EH (cell line): ENCODE measurements at regions not wholly inside any gene's neighbourhood (a gene's known extent, or its start where the extent isn't known, plus 50 kb on each side); places are given as distances from the start of the nearest gene placed in this dataset.
"Not testable (repeated sequence)": the region's sequence is repeated elsewhere in the genome, so short reads cannot be mapped to it uniquely, and the experiment has no call there.

Experiments used
- DNase-seq: peaks from one replicate; pipeline ENCODE4 v3.0.0-alpha.2; 2015; ENCODE audit warnings: low read depth

DNA sequence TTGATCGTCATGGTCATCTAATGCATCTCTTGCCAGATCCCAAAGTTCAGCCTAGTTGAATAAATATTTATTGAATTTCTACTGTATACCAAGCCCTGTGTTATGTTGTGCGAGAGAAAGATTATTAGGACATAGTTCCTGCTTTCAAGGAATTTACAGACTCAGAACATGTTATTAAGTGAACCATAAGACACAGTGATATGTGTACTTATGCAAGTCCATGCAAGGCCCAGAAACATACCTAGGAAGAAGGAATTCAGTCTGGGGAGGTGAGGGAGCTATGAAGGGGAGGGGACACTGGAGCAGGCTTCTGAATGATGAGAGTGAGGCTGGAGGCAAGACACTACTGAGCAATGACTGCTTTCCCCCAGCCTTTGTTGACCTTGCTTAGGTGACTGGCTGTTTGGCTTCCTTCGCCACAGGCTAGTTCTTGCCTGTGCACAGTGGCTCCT, 81.4 kb downstream of the ACAA2 start:
- no peak for DNase-seq

DNA sequence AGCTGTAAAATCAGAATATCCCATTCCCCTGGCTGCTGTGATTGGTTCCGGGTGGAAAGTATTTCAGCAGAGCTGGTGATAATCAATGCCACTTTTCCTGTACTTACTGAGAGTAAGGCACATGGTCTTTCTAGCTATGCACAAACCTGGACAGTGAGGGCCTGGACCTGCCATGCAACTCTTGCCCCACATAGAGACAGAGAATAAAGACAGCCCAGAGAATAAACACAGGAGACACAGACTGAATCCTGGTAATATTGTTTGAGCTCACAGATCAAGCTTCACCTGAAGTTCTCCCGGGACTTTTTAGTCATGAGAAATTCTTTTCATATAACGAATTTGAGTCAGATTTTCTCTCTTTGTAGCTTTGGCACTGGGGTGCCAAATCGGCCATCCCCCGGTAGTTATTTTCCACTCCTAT, 81.9 kb downstream of the ACAA2 start:
- DNase-seq: no peak

DNA sequence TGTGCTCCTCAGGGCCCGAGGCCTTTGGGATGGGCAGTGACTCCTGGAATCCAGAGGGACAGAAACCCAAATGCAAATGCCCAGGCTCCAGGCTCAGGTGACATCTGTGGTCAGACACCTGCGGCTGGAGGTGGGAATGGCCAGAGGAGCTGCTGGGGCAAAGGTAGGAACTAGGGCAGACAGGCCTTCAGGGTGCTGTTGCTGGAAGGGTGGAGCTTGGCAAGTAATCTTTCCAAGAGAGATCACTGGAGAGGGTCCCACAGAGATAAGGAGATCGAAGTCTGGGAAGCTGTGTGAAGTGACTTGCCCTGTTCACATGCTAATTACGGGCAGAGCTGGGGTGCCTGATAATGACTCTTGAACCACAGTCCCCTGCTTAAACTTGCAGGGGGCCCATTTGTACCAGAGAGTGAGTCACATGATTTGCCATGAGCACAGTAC, 82.4 kb downstream of the ACAA2 start:
- no peak for DNase-seq

DNA sequence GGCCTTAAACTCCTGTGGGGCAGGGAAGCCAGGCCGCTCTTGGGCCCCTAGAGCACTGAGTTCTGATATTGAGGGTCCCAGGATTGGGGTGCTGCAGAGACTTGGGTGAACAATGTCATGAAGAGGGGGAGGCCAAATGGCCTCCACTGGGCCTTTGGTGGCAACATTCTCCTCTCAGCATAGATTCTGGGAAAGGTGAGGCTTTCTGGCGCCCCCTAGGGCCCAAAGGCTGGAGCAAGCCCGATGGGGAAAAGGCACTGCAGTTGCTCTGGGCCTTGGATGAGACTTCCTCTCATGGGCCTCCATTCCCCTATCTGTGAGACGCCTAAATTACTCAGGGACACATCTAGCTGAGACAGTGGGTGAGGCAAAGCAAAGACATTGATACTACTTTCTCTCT, 84.8 kb downstream of the ACAA2 start:
- peak; percentile 43 for DNase-seq

DNA sequence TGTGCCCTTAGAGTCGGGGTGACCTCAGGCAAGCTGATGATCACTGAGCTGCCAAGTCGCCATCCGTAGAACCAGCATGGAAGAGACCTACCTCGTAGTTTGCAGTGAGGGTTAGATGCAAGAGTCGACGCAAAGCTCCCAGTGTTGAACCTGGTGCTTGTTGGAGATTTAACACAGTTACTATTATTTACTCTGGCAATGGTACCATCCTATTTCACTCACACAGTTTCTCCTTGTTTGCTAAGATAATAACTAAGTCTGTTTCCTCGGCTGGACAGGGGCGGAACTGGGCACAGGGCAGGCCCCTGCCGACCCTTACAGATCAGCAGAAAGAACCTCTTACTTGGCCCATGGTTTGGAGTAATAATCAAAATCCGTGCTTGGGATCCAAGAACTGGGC, 85.5 kb downstream of the ACAA2 start:
- DNase-seq: no peak

DNA sequence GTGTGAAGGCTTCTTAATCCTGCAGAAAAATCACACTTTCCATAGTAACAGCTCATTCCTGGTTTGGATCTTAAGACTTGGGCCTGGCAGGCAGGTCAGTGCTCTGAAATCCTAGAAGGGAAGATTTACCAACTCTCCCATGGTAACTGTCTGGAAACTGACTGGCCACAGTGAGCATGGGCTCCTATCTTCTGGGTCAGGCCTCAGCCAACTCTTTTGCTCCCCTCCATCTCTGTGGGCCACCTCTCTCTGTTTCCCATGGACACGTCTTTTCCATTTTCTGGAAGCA, 86.7 kb downstream of the ACAA2 start:
- DNase-seq: no peak

DNA sequence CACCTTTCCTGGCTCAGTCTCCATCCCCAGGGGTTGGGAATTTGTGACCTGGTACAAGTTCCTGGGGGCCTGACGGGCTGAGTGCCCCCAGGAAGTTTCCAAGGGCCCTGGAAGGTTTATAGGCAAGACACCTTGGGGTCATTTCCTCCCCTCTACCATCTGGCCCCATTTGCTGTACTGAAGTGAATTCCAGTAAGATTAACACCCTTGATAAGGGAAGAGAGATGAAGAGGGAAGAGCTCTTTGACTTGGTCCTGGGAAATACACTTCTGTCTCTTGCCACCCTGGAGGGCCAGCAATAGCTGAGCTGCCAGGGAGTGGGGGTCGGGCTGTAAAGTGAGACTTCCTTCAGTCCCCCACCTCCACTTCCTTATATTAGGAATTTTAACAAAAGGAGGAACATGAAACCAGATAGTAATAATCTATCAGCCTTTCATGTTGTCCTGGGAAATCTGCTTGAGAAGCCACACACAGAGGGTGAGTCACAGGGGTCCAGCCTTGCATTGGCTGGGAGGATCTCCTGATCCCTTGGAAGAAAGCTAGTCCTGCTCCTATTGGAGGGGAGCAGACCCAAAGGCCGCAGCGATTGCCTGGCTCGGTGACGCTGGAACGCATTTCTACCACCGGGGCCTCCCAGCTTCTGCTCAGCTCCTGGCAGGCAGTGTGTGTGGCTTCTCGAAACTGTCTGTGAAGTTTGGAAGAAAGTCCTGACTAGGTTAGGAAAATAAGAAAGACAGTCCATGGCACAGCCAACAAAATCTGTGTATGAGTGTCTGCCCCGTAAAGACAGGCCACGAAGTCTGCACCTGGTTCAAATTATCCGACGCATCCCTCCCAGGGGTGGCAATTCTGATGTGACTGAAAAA, 87.3 kb downstream of the ACAA2 start:
- peak; percentile 98 for DNase-seq

DNA sequence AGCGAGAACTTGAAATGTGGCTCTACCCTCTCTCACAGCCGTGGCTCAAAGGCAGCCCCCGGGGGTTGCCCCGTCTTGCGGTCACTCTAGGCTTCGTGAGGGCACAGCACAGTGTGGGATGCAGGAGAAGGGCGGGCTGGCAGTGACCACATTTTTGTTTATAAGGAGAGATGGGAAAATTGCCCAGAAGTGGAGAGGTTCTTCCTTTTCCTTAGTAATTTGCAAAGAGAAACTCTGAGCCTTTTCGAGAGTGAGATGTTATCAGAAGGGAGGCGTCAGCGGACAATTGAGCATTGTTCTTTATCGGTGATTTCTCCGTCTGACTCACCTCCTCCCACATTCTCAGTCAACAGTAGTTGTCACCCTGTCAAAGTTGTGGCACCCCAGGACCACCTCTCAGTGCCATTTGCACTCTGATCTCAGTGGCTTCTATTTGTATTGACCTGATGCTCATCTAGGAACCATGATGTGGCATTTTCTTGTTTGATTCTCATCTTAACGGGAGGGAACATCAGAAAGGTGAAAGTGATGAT, 89.6 kb downstream of the ACAA2 start:
- DNase-seq: peak; percentile 63

DNA sequence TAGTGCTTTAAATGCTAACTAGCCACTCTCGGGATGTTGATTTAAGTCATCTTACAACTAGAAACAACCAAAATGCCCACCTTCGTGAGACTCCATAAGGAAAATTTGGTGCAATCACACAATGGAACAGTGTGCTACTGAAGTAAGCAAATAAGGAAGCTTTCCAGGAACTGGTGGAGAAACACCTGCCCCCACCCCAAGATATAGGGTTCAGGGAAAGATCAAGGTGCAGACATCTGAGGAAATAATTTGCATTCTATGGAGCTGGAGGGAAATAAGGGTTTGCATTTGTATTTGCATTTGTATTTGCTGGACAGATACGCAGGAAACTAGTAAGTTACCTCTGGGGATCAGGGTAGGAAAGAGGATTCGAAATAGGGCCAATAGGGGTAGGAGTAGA, 90.9 kb downstream of the ACAA2 start:
- no peak for DNase-seq

DNA sequence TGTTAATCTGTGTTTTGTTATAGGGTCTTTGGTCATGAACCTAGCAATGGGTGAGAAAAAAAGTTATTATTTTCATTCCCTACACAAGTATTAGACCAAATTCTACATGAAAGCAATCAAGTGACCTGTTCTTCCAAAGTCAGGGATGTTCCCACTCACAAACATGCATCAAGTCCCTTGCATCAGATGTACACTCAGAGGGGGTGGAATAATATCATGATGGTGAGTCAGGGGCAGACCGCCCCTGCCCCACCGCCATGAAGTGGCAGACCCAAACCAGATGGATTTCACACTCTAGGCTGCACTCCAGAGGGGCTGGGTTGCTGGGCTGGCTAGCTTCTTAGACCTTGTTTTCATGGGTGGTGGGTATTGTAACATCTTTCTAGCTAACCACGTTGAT, 91.4 kb downstream of the ACAA2 start:
- DNase-seq: no peak

DNA sequence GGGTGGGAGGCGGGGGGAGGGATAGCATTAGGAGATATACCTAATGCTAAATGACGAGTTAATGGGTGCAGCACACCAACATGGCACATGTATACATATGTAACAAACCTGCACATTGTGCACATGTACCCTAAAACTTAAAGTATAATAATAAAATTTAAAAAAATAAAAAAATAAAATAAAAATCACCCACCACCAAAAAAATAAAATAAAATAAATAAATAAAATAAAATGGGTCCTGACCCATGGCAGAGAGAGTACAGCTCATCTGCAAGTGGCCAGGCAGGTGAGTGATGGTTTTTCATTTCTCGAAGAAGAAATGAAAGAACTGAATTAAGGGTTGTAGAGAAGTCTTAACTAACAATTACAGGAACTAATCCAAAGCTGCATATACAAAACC, 92.4 kb downstream of the ACAA2 start:
- DNase-seq: not testable (repeated sequence)

DNA sequence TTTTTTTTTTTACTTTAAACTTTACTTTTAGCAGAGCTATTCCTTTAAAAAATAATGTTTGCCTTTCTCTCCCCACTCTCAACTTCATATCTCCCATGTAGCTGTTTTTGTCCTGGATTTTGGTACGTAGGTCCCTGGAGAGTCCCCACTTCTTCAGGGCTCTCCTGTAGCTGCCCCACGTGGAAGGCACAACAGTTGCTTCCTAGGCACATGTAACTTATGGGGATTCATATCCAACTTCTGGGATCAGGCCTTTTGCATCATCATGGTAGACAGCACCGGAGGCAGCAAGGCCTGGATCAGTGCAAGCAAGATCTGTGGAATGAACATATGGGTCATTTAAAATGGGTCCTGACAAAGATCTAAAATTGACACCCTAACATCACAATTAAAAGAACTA, 95.7 kb downstream of the ACAA2 start:
- no peak for DNase-seq

DNA sequence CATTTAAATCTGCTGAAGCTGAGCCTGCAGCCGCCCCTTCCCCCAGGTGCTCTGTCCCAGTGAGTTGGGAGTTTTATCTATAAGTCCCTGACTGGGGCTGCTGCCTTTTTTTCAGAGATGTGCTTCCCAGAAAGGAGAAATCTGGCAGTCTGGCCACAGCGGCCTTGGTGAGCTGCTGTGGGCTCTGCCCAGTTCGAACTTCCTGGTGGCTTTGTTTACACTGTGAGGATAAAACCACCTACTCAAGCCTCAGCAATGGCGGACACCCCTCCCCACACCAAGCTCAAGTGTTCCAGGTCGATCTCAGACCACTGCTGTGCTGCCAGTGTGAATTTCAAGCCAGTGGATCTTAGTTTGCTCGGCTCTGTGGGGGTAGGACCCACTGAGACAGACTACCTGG, 97.3 kb downstream of the ACAA2 start:
- no peak for DNase-seq

DNA sequence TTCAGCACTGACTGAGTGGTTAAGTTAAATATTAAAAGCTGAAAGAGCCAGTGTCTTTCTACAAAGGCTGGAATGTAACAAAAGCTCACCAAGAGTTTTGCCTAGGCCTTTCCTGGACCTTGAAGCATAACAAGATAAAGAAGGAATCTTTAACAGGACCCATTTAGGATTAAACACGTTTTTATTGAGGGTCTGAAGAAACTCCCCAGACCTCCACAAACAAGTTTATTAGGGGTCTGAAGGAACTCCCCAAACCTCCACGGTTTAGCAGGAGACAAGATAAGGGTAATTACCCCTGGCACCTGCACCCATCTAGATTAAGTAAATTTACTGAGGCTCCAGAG, 104.0 kb downstream of the ACAA2 start:
- DNase-seq: no peak

DNA sequence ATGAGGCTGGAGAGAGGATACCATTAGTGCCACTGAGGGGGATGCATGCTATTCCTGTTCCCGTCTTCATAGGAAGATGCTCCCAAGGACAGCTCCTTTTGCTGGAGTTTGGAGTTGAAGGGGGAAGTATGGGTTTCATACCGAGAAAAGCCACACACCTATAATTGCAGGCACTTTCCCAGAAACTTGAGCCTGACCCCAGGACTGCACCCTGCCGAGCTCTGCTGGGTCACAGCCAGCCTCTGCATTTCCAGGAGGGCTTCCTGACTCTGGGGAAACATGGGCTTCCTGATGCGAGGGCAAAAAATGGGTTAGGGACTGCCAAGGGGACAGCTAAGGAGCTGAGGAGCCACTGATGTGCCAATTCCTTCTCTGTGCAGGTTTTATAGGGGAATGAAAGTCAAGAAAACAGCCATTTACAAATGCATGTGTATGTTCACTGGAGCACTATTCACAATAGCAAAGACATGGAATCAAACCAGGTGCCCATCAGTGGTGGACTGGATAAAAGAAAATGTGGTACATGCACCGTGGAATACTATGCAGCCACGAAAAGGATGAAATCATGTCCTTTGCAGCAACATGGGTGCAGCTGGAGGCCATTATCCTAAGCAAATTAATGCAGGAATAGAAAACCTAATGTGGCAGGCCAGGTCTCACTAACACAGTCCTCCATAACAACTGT, 104.5 kb downstream of the ACAA2 start:
- DNase-seq: no peak

DNA sequence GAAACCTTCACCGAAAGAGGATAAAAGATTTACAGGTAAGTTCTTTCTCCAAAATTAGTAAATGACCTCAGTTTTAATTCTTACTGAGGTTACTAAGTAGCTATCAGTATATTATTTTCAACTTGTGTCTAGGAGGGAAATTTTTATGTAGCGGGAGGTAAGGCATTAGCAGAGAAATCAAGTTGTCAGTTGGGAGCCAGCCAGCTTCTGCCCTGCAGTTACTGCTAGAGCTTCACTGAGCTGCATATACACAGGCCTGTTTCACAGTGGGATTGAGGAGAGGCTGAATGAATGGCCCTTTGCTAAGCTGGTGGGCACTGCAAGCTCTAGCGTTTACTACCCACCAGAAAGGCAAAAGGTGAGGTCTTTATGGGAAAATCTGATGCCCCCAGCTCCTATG, 105.7 kb downstream of the ACAA2 start:
- no peak for DNase-seq

DNA sequence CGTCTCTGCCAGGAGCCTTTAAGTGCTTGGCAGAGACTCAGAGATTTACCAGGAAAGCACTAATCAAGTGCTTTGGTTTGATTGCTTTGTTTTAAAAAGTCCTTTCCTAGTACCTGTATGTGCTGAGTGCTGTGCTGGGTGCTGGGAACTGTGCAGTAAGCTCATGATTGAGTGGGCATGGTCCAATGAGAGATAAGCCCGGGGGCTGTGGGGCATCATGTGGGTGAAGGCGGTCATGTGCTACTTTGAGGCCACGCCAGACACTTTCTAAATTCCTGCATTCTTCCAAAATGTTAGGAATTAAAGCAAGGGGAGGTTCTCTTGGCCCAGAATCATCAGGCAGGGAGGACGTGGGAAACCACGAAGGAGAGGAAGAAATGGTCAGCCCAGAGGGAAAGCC, 109.0 kb downstream of the ACAA2 start:
- no peak for DNase-seq

DNA sequence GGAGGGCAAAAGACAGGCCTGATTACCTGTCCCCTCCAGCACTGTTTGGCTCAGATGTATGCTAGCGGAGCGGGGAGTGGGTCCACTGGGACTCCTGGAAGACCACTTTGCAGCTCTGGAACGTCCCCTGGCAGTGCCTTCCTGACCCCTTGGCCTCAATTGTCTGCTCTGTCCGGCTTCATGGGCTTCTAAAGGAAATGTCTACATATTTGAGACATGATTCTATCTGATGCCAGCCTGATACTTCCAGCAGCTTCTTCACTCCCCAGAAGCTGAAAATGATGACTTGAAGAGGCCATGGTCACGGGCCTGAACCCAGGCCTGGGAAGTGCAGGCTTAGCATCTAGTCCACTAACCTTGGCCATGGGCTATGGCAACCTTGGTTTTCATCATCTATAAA, 112.1 kb downstream of the ACAA2 start:
- DNase-seq: peak; percentile 19

DNA sequence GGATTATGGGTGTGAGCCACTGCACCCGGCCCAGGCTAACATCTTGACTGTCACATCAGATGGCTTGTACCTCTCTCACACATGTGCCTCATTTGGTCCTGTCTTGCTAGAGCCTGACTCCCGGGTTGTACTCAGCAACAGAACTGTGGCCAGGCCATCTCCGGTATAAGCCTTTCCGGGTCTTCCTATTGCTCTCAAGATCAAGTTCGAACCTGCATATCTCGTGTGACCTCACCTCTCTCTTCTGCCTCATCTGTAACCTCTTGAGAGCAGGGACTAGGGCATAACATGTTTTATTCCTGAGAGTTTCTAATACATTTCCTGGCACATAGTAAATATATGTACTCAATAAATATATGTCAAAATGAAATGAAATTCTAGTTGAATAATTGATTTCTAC, 114.0 kb downstream of the ACAA2 start:
- no peak for DNase-seq

DNA sequence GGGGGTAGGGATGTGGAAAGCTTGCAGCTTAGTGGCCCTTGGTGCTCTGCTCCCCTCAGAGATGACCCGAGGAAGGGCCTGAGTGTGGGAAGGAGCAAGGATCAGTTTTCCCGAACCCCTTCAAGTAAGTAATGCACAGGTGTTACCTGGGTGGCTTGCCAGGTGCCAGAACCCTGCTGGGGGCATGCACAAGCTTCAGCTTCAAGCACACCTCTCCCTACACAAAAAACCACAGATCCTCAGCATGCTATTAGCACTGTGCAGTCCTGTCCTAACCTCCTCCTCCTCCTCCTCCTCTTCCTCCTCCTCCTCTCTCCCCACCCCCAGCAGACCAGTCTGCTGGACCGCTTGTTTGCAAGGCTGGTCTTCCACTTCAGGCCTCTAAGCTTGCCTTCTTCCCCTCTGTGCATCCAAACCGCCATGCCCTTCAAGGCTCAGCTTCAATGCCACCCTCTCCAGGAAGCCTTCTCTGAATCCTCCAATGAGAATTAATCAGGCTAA, 114.8 kb downstream of the ACAA2 start:
- DNase-seq: no peak

DNA sequence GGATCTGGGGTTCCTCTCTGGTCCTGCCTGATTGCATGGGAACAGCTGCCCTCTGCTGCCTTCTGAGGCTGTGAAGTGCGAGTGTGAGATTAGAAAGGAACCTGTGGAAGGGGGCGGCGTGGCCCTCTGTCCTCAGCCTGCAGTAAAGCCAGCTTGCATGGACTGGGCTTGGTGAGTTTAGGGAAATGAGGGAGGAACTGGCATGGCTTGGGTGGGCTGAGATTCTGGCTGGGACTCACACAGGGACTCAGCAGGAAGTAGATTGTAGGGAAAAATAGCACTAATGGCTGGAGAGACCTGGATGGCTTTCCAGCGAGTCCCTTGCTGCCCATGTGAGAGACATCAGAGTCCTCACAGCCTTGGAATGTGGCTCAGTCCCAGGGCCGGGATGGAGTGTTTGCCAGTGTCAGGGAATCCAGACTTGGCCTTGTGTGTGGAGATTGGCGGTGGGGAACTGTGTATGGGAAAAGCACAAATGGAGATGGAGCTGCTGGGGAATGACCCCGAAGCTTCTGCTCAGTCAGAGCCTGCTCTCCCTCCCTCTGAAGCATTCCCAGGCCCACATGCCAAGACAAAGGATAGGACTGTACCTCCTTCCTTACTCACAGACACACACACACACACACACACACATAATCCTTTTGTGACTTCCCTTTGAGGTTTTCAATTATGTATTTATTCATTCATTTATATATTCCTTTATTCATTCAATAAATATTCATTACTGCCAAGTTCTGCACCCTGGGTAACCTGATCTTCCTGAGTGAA, 115.4 kb downstream of the ACAA2 start:
- peak; percentile 77 for DNase-seq

DNA sequence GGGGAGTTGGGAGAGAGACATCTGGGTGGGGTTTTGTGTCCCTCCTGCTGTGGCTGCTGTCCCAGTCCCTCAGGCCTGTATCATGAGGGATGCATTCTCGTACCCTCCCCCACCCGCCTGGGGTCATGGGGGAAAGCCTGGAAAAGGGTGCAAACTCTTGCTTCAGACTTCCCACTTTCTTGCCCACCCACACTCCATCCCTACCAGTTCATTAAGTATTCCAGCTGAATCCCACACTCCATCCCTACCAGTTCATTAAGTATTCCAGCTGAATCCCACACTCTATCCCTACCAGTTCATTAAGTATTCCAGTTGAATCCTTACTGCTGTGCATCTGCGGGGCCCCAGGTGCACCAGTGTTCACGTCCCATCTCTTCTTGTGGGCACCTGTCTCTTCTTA, 116.3 kb downstream of the ACAA2 start:
- no peak for DNase-seq

DNA sequence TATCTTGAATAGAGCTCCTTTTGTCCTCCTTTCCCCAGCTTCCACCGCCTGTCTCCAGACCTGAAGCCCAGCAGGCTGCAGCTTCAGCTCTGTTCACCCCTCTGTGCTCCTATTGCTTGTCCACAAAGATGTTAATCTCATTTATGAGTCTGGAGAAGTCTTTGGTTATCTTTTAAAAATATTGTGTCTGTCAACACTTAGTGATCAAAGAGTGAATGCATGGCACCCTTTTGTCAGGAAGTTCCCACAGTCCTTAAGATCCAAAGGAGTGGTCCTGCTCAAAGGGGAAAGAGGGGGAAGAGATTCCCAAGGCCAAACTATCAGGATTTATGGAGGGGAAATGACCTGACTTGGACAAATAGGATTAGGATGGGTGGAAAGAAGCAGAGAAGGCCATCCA, 118.9 kb downstream of the ACAA2 start:
- peak; percentile 13 for DNase-seq
